ENCODE measurements at regions not wholly inside any gene's neighbourhood (a gene's known extent, or its start where the extent isn't known, plus 50 kb on each side); places are given as distances from the start of the nearest gene placed in this dataset.

- no peak for DNase-seq (ENCODE audit: low read depth)
Measured at GRCh38 chr17:77266891-77267341, 126.1 kb downstream of the SEC14L1 start.

- no peak for DNase-seq (ENCODE audit: low read depth)
Measured at GRCh38 chr17:77269696-77270681, 129.2 kb downstream of the SEC14L1 start.

GRCh38 chr17:77271411-77271810, 130.6 kb downstream of the SEC14L1 start:
- no peak for DNase-seq (ENCODE audit: low read depth)

- no peak for DNase-seq (ENCODE audit: low read depth)
Measured at GRCh38 chr17:77273397-77274085, 132.8 kb downstream of the SEC14L1 start.

GRCh38 chr17:77274096-77274845, 133.5 kb downstream of the SEC14L1 start:
- DNase-seq (ENCODE audit: low read depth), result no peak

GRCh38 chr17:77279448-77280303, 138.9 kb downstream of the SEC14L1 start:
- no peak for DNase-seq (ENCODE audit: low read depth)

- no peak for DNase-seq (ENCODE audit: low read depth)
Measured at GRCh38 chr17:77280304-77281121, 139.7 kb downstream of the SEC14L1 start.

GRCh38 chr17:77281122-77281903, 140.5 kb downstream of the SEC14L1 start:
- DNase-seq (ENCODE audit: low read depth), result peak; percentile 58

- DNase-seq (ENCODE audit: low read depth), result no peak
Measured at GRCh38 chr17:77281904-77282367, 141.2 kb downstream of the SEC14L1 start.

GRCh38 chr17:77282524-77283515, 142.1 kb downstream of the SEC14L1 start:
- peak; percentile 6 for DNase-seq (ENCODE audit: low read depth)

GRCh38 chr17:77284023-77284617, 143.4 kb downstream of the SEC14L1 start:
- no peak for DNase-seq (ENCODE audit: low read depth)

- DNase-seq (ENCODE audit: low read depth), result no peak
Measured at GRCh38 chr17:77285594-77286390, 145.0 kb downstream of the SEC14L1 start.

- DNase-seq (ENCODE audit: low read depth), result no peak
Measured at GRCh38 chr17:77286391-77286640, 145.5 kb downstream of the SEC14L1 start.

GRCh38 chr17:77286641-77287431, 146.1 kb downstream of the SEC14L1 start:
- DNase-seq (ENCODE audit: low read depth), result no peak

- no peak for DNase-seq (ENCODE audit: low read depth)
Measured at GRCh38 chr17:77287432-77288068, 146.8 kb downstream of the SEC14L1 start.

- DNase-seq (ENCODE audit: low read depth), result no peak
Measured at GRCh38 chr17:77288115-77288619, 147.4 kb downstream of the SEC14L1 start.
